ENCODE measurements at regions not wholly inside any gene's neighbourhood (a gene's known extent, or its start where the extent isn't known, plus 50 kb on each side); places are given as distances from the start of the nearest gene placed in this dataset.

DNA sequence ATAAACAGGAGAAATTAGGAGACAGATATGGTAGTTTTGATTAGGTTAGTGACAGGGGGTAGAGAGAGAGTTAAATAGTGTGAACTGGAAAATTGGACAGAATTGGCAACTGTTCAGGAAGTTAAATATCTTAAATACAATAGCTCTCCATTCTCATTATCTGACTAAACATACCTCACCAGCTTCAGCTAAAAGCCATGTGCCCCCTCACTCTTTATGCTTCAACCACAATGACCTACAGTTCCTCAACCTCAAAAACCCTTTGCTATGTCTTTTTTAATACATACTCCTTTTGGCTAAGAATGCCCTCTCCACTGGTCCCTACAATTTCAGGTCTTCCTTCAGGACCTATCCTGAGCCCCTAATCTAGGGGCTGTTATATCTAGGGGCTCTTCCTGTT lies 740.2 kb upstream of the ZEB2 start:
- ATAC-seq = no peak

DNA sequence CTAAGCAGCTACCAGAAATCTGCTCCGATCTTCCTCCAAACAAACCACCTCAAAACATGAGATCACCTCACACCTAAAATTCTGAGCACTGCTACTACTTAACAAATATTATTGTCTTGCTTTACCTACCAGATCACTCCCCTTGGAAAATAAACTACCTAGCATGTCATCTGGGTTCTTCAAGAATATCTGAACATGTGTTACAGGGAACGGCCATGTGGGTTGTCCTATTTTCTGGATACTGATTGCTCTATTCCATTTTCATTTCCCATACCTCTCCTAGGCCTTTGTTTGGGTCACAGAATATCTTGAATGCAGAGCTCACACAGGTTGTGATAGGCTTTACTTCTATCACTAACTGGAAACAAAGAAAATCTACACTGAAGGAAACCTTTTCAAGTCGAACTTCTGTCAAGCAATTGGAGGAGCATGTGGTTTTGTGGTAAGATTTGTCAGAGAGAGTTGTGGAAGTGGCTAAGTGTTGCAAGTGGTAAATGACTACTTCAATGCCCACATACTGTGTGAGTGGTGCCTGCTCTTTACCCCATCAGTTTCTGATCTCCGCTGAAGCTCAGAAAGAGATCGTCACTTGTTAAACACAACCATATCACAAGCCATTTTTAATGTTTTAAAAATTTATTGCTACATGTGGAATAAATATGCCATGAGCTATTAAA lies 739.1 kb upstream of the ZEB2 start:
- H3K27ac ChIP-seq = no peak overlapping the region
- H3K27me3 ChIP-seq = no peaks in the 10 kb centered on the region
- TF ChIP-seq EP300 (IDR thresholded peaks at IDR 0.05) (no peak), POLR2AphosphoS5 (IDR thresholded peaks at IDR 0.05) (no peak), POLR2A (IDR thresholded peaks at IDR 0.05) (no peak)
- TF ChIP-seq, protein P1, sequence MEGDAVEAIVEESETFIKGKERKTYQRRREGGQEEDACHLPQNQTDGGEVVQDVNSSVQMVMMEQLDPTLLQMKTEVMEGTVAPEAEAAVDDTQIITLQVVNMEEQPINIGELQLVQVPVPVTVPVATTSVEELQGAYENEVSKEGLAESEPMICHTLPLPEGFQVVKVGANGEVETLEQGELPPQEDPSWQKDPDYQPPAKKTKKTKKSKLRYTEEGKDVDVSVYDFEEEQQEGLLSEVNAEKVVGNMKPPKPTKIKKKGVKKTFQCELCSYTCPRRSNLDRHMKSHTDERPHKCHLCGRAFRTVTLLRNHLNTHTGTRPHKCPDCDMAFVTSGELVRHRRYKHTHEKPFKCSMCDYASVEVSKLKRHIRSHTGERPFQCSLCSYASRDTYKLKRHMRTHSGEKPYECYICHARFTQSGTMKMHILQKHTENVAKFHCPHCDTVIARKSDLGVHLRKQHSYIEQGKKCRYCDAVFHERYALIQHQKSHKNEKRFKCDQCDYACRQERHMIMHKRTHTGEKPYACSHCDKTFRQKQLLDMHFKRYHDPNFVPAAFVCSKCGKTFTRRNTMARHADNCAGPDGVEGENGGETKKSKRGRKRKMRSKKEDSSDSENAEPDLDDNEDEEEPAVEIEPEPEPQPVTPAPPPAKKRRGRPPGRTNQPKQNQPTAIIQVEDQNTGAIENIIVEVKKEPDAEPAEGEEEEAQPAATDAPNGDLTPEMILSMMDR (IDR thresholded peaks at IDR 0.05) = no peak
- H3K4me3 ChIP-seq = no peak overlapping the region
- 82 to 90% methylated on average over 4 to 5 of the region's 5 CpGs for WGBS, 2 donors (ENCODE audit: low coverage in 1 of 2)
- H3K9me3 ChIP-seq = no peaks in the 10 kb centered on the region
- H3K4me1 ChIP-seq = no peaks in the 10 kb centered on the region
- no peaks in the 10 kb centered on the region for H3K36me3 ChIP-seq
- no peak for ATAC-seq

More for the DNA sequence above, 740.2 kb upstream of the ZEB2 start:
- no peaks in the 10 kb centered on the region for H3K4me1 ChIP-seq
- no peaks in the 10 kb centered on the region for H3K9me3 ChIP-seq
- no peak overlapping the region for H3K4me3 ChIP-seq
- H3K27me3 ChIP-seq = no peaks in the 10 kb centered on the region
- H3K36me3 ChIP-seq = no peaks in the 10 kb centered on the region
- TF ChIP-seq POLR2A (IDR thresholded peaks at IDR 0.05) (no peak), POLR2AphosphoS5 (IDR thresholded peaks at IDR 0.05) (no peak), EP300 (IDR thresholded peaks at IDR 0.05) (no peak)
- TF ChIP-seq, protein P1 (IDR thresholded peaks at IDR 0.05) = no peak
- no peak overlapping the region for H3K27ac ChIP-seq

DNA sequence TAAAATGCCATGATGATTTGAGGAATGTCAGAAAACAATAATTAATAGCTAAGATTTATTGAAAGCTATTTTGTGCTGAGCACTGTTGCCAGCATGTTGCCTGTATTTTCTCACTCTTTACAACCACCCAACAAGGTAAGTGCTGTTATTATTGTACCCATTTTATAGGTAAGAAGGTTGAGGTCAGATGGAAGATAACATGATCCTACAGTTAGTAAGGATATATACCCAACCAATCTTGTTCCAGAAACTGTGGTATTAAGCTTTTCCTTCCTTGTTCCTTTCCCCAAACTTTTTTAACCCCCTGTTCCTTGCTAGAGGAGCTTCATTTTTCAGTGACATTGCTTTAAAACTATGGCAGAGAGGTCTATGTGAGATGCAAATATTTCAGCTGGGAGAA lies 738.0 kb upstream of the ZEB2 start:
- Histone ChIP-seq H3K4me3 (no peak overlapping the region), H3K4me1 (no peaks in the 10 kb centered on the region), H3K9me3 (no peaks in the 10 kb centered on the region), H3K27ac (no peak overlapping the region), H3K27me3 (no peaks in the 10 kb centered on the region), H3K36me3 (no peaks in the 10 kb centered on the region)
- no peak for TF ChIP-seq POLR2A (IDR thresholded peaks at IDR 0.05)
- no peak for TF ChIP-seq POLR2AphosphoS5 (IDR thresholded peaks at IDR 0.05)
- TF ChIP-seq EP300 (IDR thresholded peaks at IDR 0.05) = no peak
- TF ChIP-seq, protein P1 (IDR thresholded peaks at IDR 0.05) = no peak
- ATAC-seq = no peak

DNA sequence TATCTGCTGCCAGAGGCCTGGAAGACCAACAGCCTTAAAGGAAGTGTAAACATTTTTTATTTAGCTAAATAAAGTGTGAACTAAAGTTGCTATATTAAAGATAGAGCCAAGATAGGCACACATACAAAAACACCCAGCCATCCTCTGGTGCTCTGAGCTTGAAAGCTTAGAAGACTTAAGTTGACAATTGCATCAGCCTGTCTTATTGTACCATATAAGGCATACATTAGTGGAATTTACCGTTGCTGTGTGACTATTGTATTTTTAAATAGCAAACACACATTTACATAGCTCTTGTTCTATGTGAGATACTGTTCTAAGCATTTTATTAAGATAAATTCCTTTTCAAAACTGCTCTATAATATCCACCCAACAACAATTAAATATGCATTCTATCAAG lies 736.6 kb upstream of the ZEB2 start:
- no peaks in the 10 kb centered on the region for H3K27me3 ChIP-seq
- TF ChIP-seq EP300 (IDR thresholded peaks at IDR 0.05) (no peak), POLR2AphosphoS5 (IDR thresholded peaks at IDR 0.05) (no peak), POLR2A (IDR thresholded peaks at IDR 0.05) (no peak)
- TF ChIP-seq, protein P1 (IDR thresholded peaks at IDR 0.05) = no peak
- no peak overlapping the region for H3K27ac ChIP-seq
- WGBS, 2 donors (ENCODE audit: low coverage in 1 of 2) = 50 to 53% methylated on average over 1 of the region's 1 CpG
- H3K9me3 ChIP-seq = no peaks in the 10 kb centered on the region
- no peak overlapping the region for H3K4me3 ChIP-seq
- H3K36me3 ChIP-seq = no peaks in the 10 kb centered on the region
- ATAC-seq = no peak
- H3K4me1 ChIP-seq = no peaks in the 10 kb centered on the region

DNA sequence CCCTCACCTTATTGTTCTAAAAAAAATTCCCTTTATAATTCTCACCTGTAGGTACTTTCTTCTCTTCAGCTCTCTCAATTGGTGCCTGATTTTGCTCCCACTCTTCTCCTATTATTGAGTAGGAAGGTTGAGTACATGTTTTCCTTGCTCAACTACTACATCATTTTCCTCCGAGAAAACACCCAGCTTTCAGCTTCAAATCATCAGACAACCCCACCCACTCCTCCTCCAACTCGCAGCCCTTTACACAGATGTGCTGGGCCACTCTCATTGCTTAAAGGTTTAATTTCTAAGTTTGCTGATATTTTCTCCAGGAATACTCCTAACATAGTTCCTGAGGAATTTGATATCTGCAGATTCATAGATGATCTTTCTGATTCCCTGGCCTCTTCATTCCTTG lies 734.4 kb upstream of the ZEB2 start:
- H3K27ac ChIP-seq = no peak overlapping the region
- H3K27me3 ChIP-seq = no peaks in the 10 kb centered on the region
- no peak for ATAC-seq
- H3K36me3 ChIP-seq = no peaks in the 10 kb centered on the region
- no peak for TF ChIP-seq POLR2AphosphoS5 (IDR thresholded peaks at IDR 0.05)
- no peak for TF ChIP-seq POLR2A (IDR thresholded peaks at IDR 0.05)
- TF ChIP-seq, protein P1 (IDR thresholded peaks at IDR 0.05) = no peak
- no peak for TF ChIP-seq EP300 (IDR thresholded peaks at IDR 0.05)
- 68% methylated on average over 2 of the region's 2 CpGs; no CpG with 5 or more reads in 1 of the 2 donors for WGBS, 2 donors (ENCODE audit: low coverage in 1 of 2)
- H3K9me3 ChIP-seq = no peaks in the 10 kb centered on the region
- no peaks in the 10 kb centered on the region for H3K4me1 ChIP-seq
- H3K4me3 ChIP-seq = no peak overlapping the region
